HEK293T (cell line): ENCODE measurements at regions not wholly inside any gene's neighbourhood (a gene's known extent, or its start where the extent isn't known, plus 50 kb on each side); places are given as distances from the start of the nearest gene placed in this dataset.

Experiments
- CTCF ChIA-PET: fragments of 350-600 bp; formaldehyde crosslinking; extraction: SDS; loops from one replicate; lab custom pipeline; 2021; ENCODE audit warnings: antibody characterized with exemption, inconsistent platforms; lab: Yijun Ruan, JAX
- POLR2A ChIA-PET: fragments of 350-600 bp; formaldehyde crosslinking; extraction: SDS; loops from one replicate; lab custom pipeline; 2020; ENCODE audit warnings: antibody characterized with exemption, inconsistent platforms; lab: Yijun Ruan, JAX
- DNase-seq: peaks from one replicate; pipeline ENCODE4 v3.0.0; 2012; ENCODE audit warnings: mixed read lengths; ENCODE audit errors: extremely low spot score
- ARNT ChIP-seq: fragments of 450-650 bp; IDR thresholded peaks from 2 replicates; pipeline ENCODE4 v1.6.1; 2017; ENCODE audit warnings: mild to moderate bottlenecking
- BHLHE40 ChIP-seq: fragments of 450-650 bp; IDR thresholded peaks from 2 replicates; pipeline ENCODE4 v1.6.1; 2016; ENCODE audit warnings: mild to moderate bottlenecking, moderate library complexity, borderline replicate concordance
- CTBP1 ChIP-seq: fragments of 450-650 bp; IDR thresholded peaks from 2 replicates; pipeline ENCODE4 v1.6.1; 2016; ENCODE audit warnings: borderline replicate concordance
- ELF4 ChIP-seq: fragments of 450-650 bp; IDR thresholded peaks from 2 replicates; pipeline ENCODE4 v1.6.1; 2017; ENCODE audit warnings: antibody characterized with exemption
- FOXA1 ChIP-seq: fragments of 450-650 bp; IDR thresholded peaks from 2 replicates; pipeline ENCODE4 v1.6.1; 2016; ENCODE audit warnings: mild to moderate bottlenecking
- FOXK2 ChIP-seq: fragments of 450-650 bp; IDR thresholded peaks from 2 replicates; pipeline ENCODE4 v1.6.1; 2016; ENCODE audit warnings: mild to moderate bottlenecking
- FOXM1 ChIP-seq: fragments of 450-650 bp; IDR thresholded peaks from 2 replicates; pipeline ENCODE4 v1.6.1; 2017; ENCODE audit warnings: mild to moderate bottlenecking, borderline replicate concordance
- HDGF ChIP-seq: fragments of 450-650 bp; IDR thresholded peaks from 2 replicates; pipeline ENCODE4 v1.6.1; 2017; ENCODE audit warnings: antibody characterized with exemption, borderline replicate concordance
- L3MBTL2 ChIP-seq: fragments of 450-650 bp; conservative IDR thresholded peaks from 2 replicates; pipeline ENCODE4 v1.6.1; 2016; ENCODE audit warnings: mild to moderate bottlenecking
- LEF1 ChIP-seq: fragments of 450-650 bp; IDR thresholded peaks from 2 replicates; pipeline ENCODE4 v1.6.1; 2017; ENCODE audit warnings: mild to moderate bottlenecking, borderline replicate concordance
- NFRKB ChIP-seq: fragments of 450-650 bp; IDR thresholded peaks from 2 replicates; pipeline ENCODE4 v1.6.1; 2016; ENCODE audit warnings: mild to moderate bottlenecking, moderate library complexity
- SP1 ChIP-seq: fragments of 450-650 bp; IDR thresholded peaks from 2 replicates; pipeline ENCODE4 v1.6.1; 2017
- SUZ12 ChIP-seq: fragments of 450-650 bp; IDR thresholded peaks from 2 replicates; pipeline ENCODE4 v1.6.1; 2016; ENCODE audit warnings: mild to moderate bottlenecking
- TARDBP ChIP-seq: fragments of 450-650 bp; IDR thresholded peaks from 2 replicates; pipeline ENCODE4 v1.6.1; 2016
- ZNF384 ChIP-seq: fragments of 450-650 bp; IDR thresholded peaks from 2 replicates; pipeline ENCODE4 v1.6.1; 2016
- TF ChIP-seq, protein P1 (sequence below): fragments of 450-650 bp; IDR thresholded peaks from 2 replicates; pipeline ENCODE4 v1.6.1; 2016

GRCh38 chr5:171593401-171593800 is 174.0 kb downstream of the FGF18 start:
- CTCF ChIA-PET, result interaction anchor here (1.1 kb wide), 1 partner anchor 13 kb away, joined by 3 read pairs; no protein-coding TSS in a partner anchor
- POLR2A ChIA-PET, result no interaction called here
- DNase-seq, result no peak
- TF ChIP-seq NFRKB, result no peak
- no peak for TF ChIP-seq FOXK2
- no peak for TF ChIP-seq ARNT
- TF ChIP-seq TARDBP, result no peak
- no peak for TF ChIP-seq SP1
- TF ChIP-seq BHLHE40, result no peak
- no peak for TF ChIP-seq LEF1
- TF ChIP-seq ELF4, result no peak
- no peak for TF ChIP-seq FOXM1

DNA sequence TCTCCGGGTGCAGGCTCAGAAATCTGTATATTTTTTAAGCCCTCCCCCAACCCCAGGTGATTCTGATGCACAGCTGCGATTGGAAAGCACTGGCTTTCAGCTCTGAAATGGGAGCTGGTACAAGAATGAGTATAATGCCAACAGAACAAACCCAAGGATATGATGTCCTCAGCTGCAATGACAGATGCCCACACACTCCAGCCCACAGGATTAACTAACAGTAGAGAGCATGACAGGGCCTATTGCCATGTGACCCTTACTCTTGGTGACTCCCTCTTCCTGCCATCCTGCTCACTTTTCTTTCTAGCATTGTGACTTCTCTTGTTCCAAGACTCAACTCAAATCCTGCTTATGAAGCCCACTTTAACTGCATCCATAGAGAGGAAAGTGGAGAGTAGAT is 174.5 kb downstream of the FGF18 start:
- no peak for DNase-seq
- no peak for TF ChIP-seq SUZ12
- TF ChIP-seq CTBP1, result no peak
- TF ChIP-seq, protein P1, sequence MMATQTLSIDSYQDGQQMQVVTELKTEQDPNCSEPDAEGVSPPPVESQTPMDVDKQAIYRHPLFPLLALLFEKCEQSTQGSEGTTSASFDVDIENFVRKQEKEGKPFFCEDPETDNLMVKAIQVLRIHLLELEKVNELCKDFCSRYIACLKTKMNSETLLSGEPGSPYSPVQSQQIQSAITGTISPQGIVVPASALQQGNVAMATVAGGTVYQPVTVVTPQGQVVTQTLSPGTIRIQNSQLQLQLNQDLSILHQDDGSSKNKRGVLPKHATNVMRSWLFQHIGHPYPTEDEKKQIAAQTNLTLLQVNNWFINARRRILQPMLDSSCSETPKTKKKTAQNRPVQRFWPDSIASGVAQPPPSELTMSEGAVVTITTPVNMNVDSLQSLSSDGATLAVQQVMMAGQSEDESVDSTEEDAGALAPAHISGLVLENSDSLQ, result no peak
- no peak for TF ChIP-seq ZNF384
- no peak for TF ChIP-seq NFRKB
- TF ChIP-seq SP1, result no peak
- TF ChIP-seq BHLHE40, result no peak
- no peak for TF ChIP-seq FOXM1
- no peak for TF ChIP-seq ELF4
- no peak for TF ChIP-seq L3MBTL2
- TF ChIP-seq FOXK2, result no peak
- no peak for TF ChIP-seq TARDBP
- TF ChIP-seq HDGF, result no peak
- TF ChIP-seq LEF1, result no peak
- no peak for TF ChIP-seq ARNT
- no peak for TF ChIP-seq FOXA1
- ChIA-PET POLR2A (no interaction called here), CTCF (interaction anchor here (1.1 kb wide), 1 partner anchor 12 kb away, joined by 3 read pairs; no protein-coding TSS in a partner anchor)

GRCh38 chr5:171595401-171595800 is 176.0 kb downstream of the FGF18 start:
- DNase-seq, result no peak
- POLR2A ChIA-PET, result no interaction called here
- TF ChIP-seq L3MBTL2, result no peak
- TF ChIP-seq SP1, result no peak
- TF ChIP-seq ZNF384, result no peak
- no peak for TF ChIP-seq ARNT
- CTCF ChIA-PET, result no interaction called here

DNA sequence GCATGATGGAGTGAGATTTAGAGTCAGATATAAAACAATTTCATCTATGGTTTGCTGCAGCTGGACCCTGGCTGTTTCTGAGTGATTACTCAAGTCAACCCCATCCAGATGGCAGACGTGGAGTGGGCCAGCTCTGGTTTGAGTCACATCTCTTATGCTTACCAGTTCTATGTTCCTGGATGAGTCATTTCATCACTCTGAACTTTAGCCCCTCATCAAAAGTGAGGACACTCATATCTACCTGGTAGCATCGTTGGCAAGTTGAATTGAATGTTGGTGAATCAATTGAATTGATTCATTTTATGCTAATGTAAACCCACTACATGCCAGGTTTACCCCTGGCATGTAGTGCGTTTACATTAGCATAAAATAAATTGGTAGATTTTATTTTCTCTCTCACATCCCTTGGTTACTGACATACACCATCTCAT is 176.4 kb downstream of the FGF18 start:
- DNase-seq, result no peak
- TF ChIP-seq ARNT (no peak), ELF4 (no peak), FOXK2 (no peak), L3MBTL2 (no peak)
- ChIA-PET CTCF (no interaction called here), POLR2A (no interaction called here)

DNA sequence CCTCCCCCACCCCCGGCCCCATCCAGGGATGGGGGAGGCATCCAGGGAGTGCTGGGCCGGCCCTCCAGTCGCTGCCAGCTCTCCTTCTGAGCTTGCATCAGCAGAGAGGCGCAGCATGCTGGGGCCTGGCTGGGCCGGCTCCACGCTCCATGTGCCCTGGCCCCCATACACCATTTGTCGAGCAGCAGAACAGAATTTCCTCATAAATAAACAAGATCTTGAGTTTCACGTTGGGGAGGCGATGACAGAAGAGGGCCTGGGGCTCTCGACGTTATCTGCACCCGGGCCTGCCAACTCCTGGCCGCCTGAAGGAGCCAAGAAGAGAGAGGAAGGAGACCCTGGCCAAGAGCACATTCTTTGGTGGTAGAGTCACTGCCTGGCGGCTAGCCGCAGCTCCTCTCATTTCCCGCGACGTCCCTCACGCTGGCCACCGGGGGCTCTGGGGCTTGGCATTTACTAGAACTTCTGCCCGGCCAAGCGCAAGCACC is 177.0 kb downstream of the FGF18 start:
- DNase-seq, result no peak
- CTCF ChIA-PET, result interaction anchor here (0.7 kb wide), 1 partner anchor 202 kb away, joined by 3 read pairs; no protein-coding TSS in a partner anchor
- POLR2A ChIA-PET, result no interaction called here
- no peak for TF ChIP-seq FOXA1
- no peak for TF ChIP-seq LEF1
- TF ChIP-seq FOXM1, result no peak
- TF ChIP-seq BHLHE40, result no peak
- no peak for TF ChIP-seq ARNT

DNA sequence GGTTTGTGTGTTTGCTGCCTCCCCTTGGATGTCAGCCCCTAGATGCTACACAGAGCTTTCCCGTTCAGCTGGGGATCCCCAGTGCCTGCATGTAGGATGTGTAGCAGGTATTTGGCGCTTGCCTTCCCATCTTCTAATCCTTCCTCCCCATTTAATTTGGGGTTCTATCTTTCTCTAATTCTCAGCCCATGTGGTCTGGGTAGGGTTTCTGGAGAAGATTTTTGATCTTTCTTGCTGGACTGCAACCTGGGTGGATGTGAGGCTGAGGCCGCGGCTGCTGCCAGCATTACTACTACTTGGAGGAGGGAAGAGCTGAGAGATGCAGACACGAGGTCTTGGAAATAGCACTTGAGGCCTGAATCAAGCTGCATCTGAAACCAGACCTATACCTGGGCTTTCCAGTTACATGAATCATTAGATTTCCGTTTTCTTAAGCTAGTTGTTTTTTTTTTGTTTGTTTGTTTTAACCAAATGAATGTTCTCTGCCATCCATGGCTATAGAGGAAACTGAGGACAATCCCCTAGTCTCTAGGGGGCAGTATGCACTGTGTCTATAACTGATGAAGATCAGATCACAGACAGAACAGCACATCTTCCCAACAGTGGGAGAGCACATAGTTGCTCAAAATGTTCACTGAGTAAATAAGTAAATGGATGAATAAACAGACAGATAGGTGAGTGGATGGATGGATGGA is 178.6 kb downstream of the FGF18 start:
- CTCF ChIA-PET, result interaction anchor here (0.6 to 0.9 kb wide), 3 partner anchors 18 to 179 kb away, joined by 3 to 4 read pairs (median 3); partner anchors contain the start of gene FGF18
- POLR2A ChIA-PET, result no interaction called here
- no peak for TF ChIP-seq ZNF384
- TF ChIP-seq, protein P1, result no peak
- TF ChIP-seq LEF1, result no peak
- TF ChIP-seq NFRKB, result no peak
- no peak for TF ChIP-seq FOXK2
- TF ChIP-seq HDGF, result no peak
- TF ChIP-seq CTBP1, result no peak
- TF ChIP-seq FOXA1, result no peak
- TF ChIP-seq FOXM1, result no peak
- DNase-seq, result no peak

DNA sequence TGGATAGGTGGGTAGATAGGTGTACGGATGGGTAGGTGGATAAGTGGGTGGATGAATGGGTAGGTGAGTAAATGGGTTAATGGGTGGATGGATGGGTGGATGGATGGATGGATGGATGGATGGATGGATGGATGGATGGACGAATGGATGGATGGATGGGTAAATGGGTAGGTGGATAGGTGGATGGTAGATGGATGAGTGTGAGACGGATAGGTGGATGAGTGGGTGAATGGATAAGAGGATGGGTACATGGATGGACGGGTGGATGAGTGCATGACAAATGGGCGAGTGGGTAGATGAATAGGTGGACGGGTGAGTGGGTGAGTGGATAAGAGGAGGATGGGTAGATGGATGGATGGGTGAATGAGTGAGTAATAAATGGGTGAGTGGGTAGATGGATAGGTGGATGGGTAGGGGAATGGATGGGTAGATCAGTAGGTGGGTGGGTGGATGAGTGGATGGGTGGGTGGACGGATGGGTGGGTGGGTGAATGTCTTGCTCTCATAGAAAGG is 179.2 kb downstream of the FGF18 start:
- TF ChIP-seq ZNF384, result no peak
- no peak for TF ChIP-seq HDGF
- ChIA-PET POLR2A (no interaction called here), CTCF (interaction anchor here (0.9 kb wide), 1 partner anchor 180 kb away, joined by 4 read pairs; the partner anchor contains the start of gene FGF18)
- DNase-seq, result no peak
